GM23338 (cell line): ENCODE measurements at regions not wholly inside any gene's neighbourhood (a gene's known extent, or its start where the extent isn't known, plus 50 kb on each side); places are given as distances from the start of the nearest gene placed in this dataset.
A peak's percentile ranks its signal among the peaks of the same experiment; 100 is the strongest.

ENCODE experiments used
- ATAC-seq: fragments of 200-7000 bp; cut with Tn5 transposase; 3 replicates; pipeline ENCODE4 v1.9.1; 2020
- DNase-seq: peaks from one replicate; pipeline ENCODE4 v3.0.0-alpha.2; 2015; ENCODE audit warnings: low spot score
- H2AFZ ChIP-seq: fragments of 200-600 bp; sonication (generic); 2 replicates; pipeline ENCODE4 v1.8.0; 2016; ENCODE audit warnings: antibody characterized with exemption, mild to moderate bottlenecking, moderate library complexity
- H3F3A ChIP-seq: fragments of 200-600 bp; sonication (generic); replicated peaks from 2 replicates; pipeline ENCODE4 v1.8.0; 2017; ENCODE audit warnings: antibody characterized with exemption, mixed run types, low read depth
- H3K27ac ChIP-seq: fragments of 200-600 bp; sonication (generic); 2 replicates; pipeline ENCODE4 v1.6.1; 2016; ENCODE audit warnings: low read depth
- H3K27me3 ChIP-seq: fragments of 200-600 bp; sonication (generic); 2 replicates; pipeline ENCODE4 v1.8.0; 2016; ENCODE audit warnings: mild to moderate bottlenecking, mixed run types, moderate library complexity; ENCODE audit not compliant: insufficient read depth
- H3K36me3 ChIP-seq: fragments of 200-600 bp; sonication (generic); 2 replicates; pipeline ENCODE4 v1.8.0; 2016; ENCODE audit warnings: mild to moderate bottlenecking; ENCODE audit not compliant: insufficient read depth
- H3K4me1 ChIP-seq: fragments of 200-600 bp; sonication (generic); 2 replicates; pipeline ENCODE4 v1.8.0; 2016; ENCODE audit warnings: mild to moderate bottlenecking, moderate library complexity; ENCODE audit not compliant: insufficient read depth
- H3K4me2 ChIP-seq: fragments of 200-600 bp; sonication (generic); 2 replicates; pipeline ENCODE4 v1.7.1; 2017; ENCODE audit warnings: mixed run types
- H3K4me3 ChIP-seq: fragments of 200-600 bp; sonication (generic); 2 replicates; pipeline ENCODE4 v1.6.1; 2016; ENCODE audit warnings: mixed run types
- H3K79me2 ChIP-seq: fragments of 200-600 bp; sonication (generic); replicated peaks from 2 replicates; pipeline ENCODE4 v1.8.0; 2017; ENCODE audit warnings: mild to moderate bottlenecking; ENCODE audit not compliant: insufficient read depth
- H3K9me2 ChIP-seq: fragments of 200-600 bp; sonication (generic); 2 replicates; pipeline ENCODE4 v1.8.0; 2017; ENCODE audit not compliant: insufficient read depth
- H4K20me1 ChIP-seq: fragments of 200-600 bp; sonication (generic); replicated peaks from 2 replicates; pipeline ENCODE4 v1.8.0; 2017; ENCODE audit warnings: mild to moderate bottlenecking; ENCODE audit not compliant: insufficient read depth
- H3K27ac Mint-ChIP-seq: 2 replicates; pipeline ENCODE4 v1.8.0; 2020; ENCODE audit warnings: inconsistent platforms, mild to moderate bottlenecking, moderate library complexity, mixed read lengths
- H3K27me3 Mint-ChIP-seq: 3 replicates; pipeline ENCODE4 v1.8.0; 2022; ENCODE audit warnings: low read depth, mild to moderate bottlenecking, moderate library complexity, mixed read lengths, inconsistent platforms; ENCODE audit not compliant: insufficient read depth, poor library complexity
- H3K36me3 Mint-ChIP-seq: 3 replicates; pipeline ENCODE4 v1.8.0; 2021; ENCODE audit warnings: low read depth, mild to moderate bottlenecking, inconsistent platforms, moderate library complexity, mixed read lengths
- H3K4me1 Mint-ChIP-seq: 3 replicates; pipeline ENCODE4 v1.8.0; 2020; ENCODE audit warnings: mild to moderate bottlenecking, inconsistent platforms, mixed read lengths
- H3K4me3 Mint-ChIP-seq: 3 replicates; pipeline ENCODE4 v1.8.0; 2021; ENCODE audit warnings: moderate library complexity, mild to moderate bottlenecking, inconsistent platforms, mixed read lengths
- H3K9me3 Mint-ChIP-seq: 3 replicates; pipeline ENCODE4 v1.8.0; 2020; ENCODE audit warnings: moderate library complexity, mild to moderate bottlenecking, inconsistent platforms, mixed read lengths
- CREB1 ChIP-seq: fragments of 250-450 bp; sonication (Bioruptor Pico); IDR thresholded peaks from 2 replicates; pipeline ENCODE4 v1.5.0; 2020; ENCODE audit warnings: low read depth, mild to moderate bottlenecking, moderate library complexity
- EZH2 ChIP-seq: fragments of 200-600 bp; sonication (generic); IDR thresholded peaks from one replicate; pipeline ENCODE4 v1.8.0; 2017; ENCODE audit warnings: antibody characterized with exemption, mild to moderate bottlenecking, low read depth; ENCODE audit not compliant: unreplicated experiment
- EZH2phosphoT487 ChIP-seq: fragments of 200-600 bp; sonication (generic); IDR thresholded peaks from one replicate; pipeline ENCODE4 v1.8.1; 2018; ENCODE audit warnings: antibody characterized with exemption; ENCODE audit not compliant: unreplicated experiment
- JUNB ChIP-seq: IDR thresholded peaks from one replicate; pipeline ENCODE4 v1.6.1; 2016; ENCODE audit warnings: antibody characterized with exemption; ENCODE audit not compliant: unreplicated experiment
- NANOG ChIP-seq: IDR thresholded peaks from 2 replicates; pipeline ENCODE4 v1.6.1; 2016; ENCODE audit warnings: antibody characterized with exemption, borderline replicate concordance
- STAT1 ChIP-seq: IDR thresholded peaks from one replicate; pipeline ENCODE4 v1.6.1; 2016; ENCODE audit warnings: antibody characterized with exemption; ENCODE audit not compliant: unreplicated experiment
- ZNF114 ChIP-seq: fragments of 250-450 bp; sonication (Bioruptor Pico); IDR thresholded peaks from 2 replicates; pipeline ENCODE4 v1.5.0; 2020; ENCODE audit warnings: mild to moderate bottlenecking, moderate library complexity
- ZNF331 ChIP-seq: fragments of 250-450 bp; sonication (Bioruptor Pico); IDR thresholded peaks from 2 replicates; pipeline ENCODE4 v1.5.0; 2020; ENCODE audit warnings: low read depth, mild to moderate bottlenecking, moderate library complexity
- TF ChIP-seq, protein P1 (sequence below): IDR thresholded peaks from 2 replicates; pipeline ENCODE4 v1.6.1; 2016; ENCODE audit warnings: antibody characterized with exemption
- TF ChIP-seq, protein P2 (sequence below), 2 experiments: fragments of 200-600 bp in 1 of 2; sonication (generic) in 1 of 2; conservative IDR thresholded peaks; 2 replicates each; pipeline versions ENCODE4 v1.5.1 to v1.6.1; 2016 to 2017; ENCODE audit warnings: antibody characterized with exemption in 2 of 2, low read depth in 2 of 2, mild to moderate bottlenecking in 2 of 2, moderate library complexity in 1 of 2
- TF ChIP-seq, protein P3 (sequence below): IDR thresholded peaks from one replicate; pipeline ENCODE4 v1.6.1; 2018; ENCODE audit warnings: antibody characterized with exemption; ENCODE audit not compliant: unreplicated experiment

- no peak for ATAC-seq
- Histone ChIP-seq H3K9me2 (no peaks in the 10 kb centered on the region), H2AFZ (peak overlapping the region; percentile 93), H3K4me1 (peaks cover 3% of the 10 kb centered on the region; the same call in 1 of the 2 replicates), H3K36me3 (no peaks in the 10 kb centered on the region), H3K4me3 (no peak overlapping the region), H3K4me2 (no peak overlapping the region), H3F3A (0 out of 2 replicates have a peak, but pooled peaks cover 5% of the 10 kb centered on the region), H4K20me1 (no peaks in the 10 kb centered on the region), H3K27ac (no peak overlapping the region), H3K79me2 (no peaks in the 10 kb centered on the region), H3K27me3 (no peaks in the 10 kb centered on the region)
- peaks cover 19% of the 10 kb centered on the region for H3K4me1 Mint-ChIP-seq
- no peaks in the 10 kb centered on the region for H3K9me3 Mint-ChIP-seq
- H3K4me3 Mint-ChIP-seq = no peak overlapping the region
- TF ChIP-seq EZH2 (no peak), ZNF114 (CRISPR knock-in tag) (no peak), JUNB (no peak)
- peaks cover 16% of the 10 kb centered on the region for H3K27me3 Mint-ChIP-seq
- no peak overlapping the region for H3K27ac Mint-ChIP-seq
- no peaks in the 10 kb centered on the region for H3K36me3 Mint-ChIP-seq
- DNase-seq = no peak
Measured at GRCh38 chr9:113658545-113658895, 195.0 kb downstream of the RGS3 start.

DNA sequence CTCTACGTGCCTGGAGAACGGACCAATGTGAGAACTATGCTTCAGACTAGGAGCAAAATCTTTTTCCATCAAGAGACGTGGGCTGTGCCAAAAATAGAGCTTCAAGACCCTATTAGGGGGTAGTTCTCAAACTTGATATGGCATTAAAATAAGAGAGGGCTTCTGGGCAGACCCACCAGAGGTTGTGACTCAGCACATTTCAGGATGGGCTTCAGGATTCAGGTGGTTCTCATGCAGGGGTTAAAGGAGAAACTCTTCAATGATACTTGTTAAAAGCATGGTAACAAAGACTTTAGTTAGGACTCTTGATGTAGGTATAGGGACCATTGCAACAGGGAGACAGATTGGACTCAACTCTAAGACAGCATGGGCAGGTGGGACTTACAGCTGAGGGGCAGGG, 195.5 kb downstream of the RGS3 start:
- Mint-ChIP-seq H3K36me3 (no peaks in the 10 kb centered on the region), H3K27me3 (peaks cover 16% of the 10 kb centered on the region), H3K27ac (peak overlapping the region; percentile 31; the same call in 1 of the 2 replicates), H3K4me1 (peaks cover 19% of the 10 kb centered on the region), H3K9me3 (no peaks in the 10 kb centered on the region), H3K4me3 (no peak overlapping the region)
- Histone ChIP-seq H3K36me3 (no peaks in the 10 kb centered on the region), H2AFZ (peak overlapping the region; percentile 93; the same call in 1 of the 2 replicates), H3F3A (0 out of 2 replicates have a peak, but pooled peaks cover 5% of the 10 kb centered on the region), H3K27me3 (no peaks in the 10 kb centered on the region), H3K9me2 (no peaks in the 10 kb centered on the region), H4K20me1 (no peaks in the 10 kb centered on the region), H3K4me2 (no peak overlapping the region), H3K79me2 (no peaks in the 10 kb centered on the region), H3K4me3 (no peak overlapping the region), H3K4me1 (peaks cover 3% of the 10 kb centered on the region; the same call in 1 of the 2 replicates), H3K27ac (no peak overlapping the region)
- ATAC-seq (no peak), DNase-seq (no peak)
- TF ChIP-seq, protein P1, sequence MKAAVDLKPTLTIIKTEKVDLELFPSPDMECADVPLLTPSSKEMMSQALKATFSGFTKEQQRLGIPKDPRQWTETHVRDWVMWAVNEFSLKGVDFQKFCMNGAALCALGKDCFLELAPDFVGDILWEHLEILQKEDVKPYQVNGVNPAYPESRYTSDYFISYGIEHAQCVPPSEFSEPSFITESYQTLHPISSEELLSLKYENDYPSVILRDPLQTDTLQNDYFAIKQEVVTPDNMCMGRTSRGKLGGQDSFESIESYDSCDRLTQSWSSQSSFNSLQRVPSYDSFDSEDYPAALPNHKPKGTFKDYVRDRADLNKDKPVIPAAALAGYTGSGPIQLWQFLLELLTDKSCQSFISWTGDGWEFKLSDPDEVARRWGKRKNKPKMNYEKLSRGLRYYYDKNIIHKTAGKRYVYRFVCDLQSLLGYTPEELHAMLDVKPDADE = no peak
- TF ChIP-seq ZNF331 (no peak), ZNF114 (CRISPR knock-in tag) (no peak), STAT1 (no peak), EZH2phosphoT487 (no peak), NANOG (no peak), CREB1 (no peak)
- TF ChIP-seq, protein P2, sequence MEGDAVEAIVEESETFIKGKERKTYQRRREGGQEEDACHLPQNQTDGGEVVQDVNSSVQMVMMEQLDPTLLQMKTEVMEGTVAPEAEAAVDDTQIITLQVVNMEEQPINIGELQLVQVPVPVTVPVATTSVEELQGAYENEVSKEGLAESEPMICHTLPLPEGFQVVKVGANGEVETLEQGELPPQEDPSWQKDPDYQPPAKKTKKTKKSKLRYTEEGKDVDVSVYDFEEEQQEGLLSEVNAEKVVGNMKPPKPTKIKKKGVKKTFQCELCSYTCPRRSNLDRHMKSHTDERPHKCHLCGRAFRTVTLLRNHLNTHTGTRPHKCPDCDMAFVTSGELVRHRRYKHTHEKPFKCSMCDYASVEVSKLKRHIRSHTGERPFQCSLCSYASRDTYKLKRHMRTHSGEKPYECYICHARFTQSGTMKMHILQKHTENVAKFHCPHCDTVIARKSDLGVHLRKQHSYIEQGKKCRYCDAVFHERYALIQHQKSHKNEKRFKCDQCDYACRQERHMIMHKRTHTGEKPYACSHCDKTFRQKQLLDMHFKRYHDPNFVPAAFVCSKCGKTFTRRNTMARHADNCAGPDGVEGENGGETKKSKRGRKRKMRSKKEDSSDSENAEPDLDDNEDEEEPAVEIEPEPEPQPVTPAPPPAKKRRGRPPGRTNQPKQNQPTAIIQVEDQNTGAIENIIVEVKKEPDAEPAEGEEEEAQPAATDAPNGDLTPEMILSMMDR (conservative IDR thresholded peaks at IDR 0.05; ENCODE audit: low read depth in 2 of 2) = no peak
- TF ChIP-seq, protein P3, sequence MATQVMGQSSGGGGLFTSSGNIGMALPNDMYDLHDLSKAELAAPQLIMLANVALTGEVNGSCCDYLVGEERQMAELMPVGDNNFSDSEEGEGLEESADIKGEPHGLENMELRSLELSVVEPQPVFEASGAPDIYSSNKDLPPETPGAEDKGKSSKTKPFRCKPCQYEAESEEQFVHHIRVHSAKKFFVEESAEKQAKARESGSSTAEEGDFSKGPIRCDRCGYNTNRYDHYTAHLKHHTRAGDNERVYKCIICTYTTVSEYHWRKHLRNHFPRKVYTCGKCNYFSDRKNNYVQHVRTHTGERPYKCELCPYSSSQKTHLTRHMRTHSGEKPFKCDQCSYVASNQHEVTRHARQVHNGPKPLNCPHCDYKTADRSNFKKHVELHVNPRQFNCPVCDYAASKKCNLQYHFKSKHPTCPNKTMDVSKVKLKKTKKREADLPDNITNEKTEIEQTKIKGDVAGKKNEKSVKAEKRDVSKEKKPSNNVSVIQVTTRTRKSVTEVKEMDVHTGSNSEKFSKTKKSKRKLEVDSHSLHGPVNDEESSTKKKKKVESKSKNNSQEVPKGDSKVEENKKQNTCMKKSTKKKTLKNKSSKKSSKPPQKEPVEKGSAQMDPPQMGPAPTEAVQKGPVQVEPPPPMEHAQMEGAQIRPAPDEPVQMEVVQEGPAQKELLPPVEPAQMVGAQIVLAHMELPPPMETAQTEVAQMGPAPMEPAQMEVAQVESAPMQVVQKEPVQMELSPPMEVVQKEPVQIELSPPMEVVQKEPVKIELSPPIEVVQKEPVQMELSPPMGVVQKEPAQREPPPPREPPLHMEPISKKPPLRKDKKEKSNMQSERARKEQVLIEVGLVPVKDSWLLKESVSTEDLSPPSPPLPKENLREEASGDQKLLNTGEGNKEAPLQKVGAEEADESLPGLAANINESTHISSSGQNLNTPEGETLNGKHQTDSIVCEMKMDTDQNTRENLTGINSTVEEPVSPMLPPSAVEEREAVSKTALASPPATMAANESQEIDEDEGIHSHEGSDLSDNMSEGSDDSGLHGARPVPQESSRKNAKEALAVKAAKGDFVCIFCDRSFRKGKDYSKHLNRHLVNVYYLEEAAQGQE = no peak
